ENCODE measurements at regions not wholly inside any gene's neighbourhood (a gene's known extent, or its start where the extent isn't known, plus 50 kb on each side); places are given as distances from the start of the nearest gene placed in this dataset.

- SMC1A ChIA-PET (ENCODE audit: uncharacterized antibody, unreplicated experiment): interaction anchor here (0.6 to 2.5 kb wide), 16 partner anchors 14 to 1308 kb away, joined by 3 to 14 read pairs (median 4); no protein-coding TSS in a partner anchor
- WGBS (ENCODE audit: insufficient coverage, insufficient replicate concordance, low lambda C conversion rate, missing lambda C conversion rate): 0% methylated on average over 3 of the region's 3 CpGs
- RAD21 ChIA-PET (ENCODE audit: unreplicated experiment): interaction anchor here (0.5 to 1.5 kb wide), 9 partner anchors 12 to 1130 kb away, joined by 3 to 5 read pairs (median 3); no protein-coding TSS in a partner anchor
- no peaks in the 10 kb centered on the region for H3K79me2 ChIP-seq (ENCODE audit: control insufficient read depth, insufficient read depth, low read length)
- in situ Hi-C loops (cut with MboI) (no loop called here), intact Hi-C loops (cut with micrococcal nuclease; ENCODE audit: unreplicated experiment) (loop anchor here (10.0 kb wide), 2 partner anchors 1120 to 1380 kb away; no protein-coding TSS in a partner anchor)
- CTCF ChIA-PET: interaction anchor here (0.9 to 1.0 kb wide), 2 partner anchors 25 to 30 kb away, joined by 3 read pairs; no protein-coding TSS in a partner anchor
- POLR2A ChIA-PET: interaction anchor here (1.2 kb wide), 1 partner anchor 1181 kb away, joined by 3 read pairs; no protein-coding TSS in a partner anchor
- peak overlapping the region; percentile 62 for H3K4me2 ChIP-seq (ENCODE audit: control insufficient read depth, insufficient read depth)
- FAIRE-seq: no peak
- H3K9me3 ChIP-seq (replicated peaks; ENCODE audit: control insufficient read depth, insufficient read depth, low read length): no peaks in the 10 kb centered on the region; the same call in 1 of the 3 replicates
- no peaks in the 10 kb centered on the region for H4K20me1 ChIP-seq (ENCODE audit: control insufficient read depth, insufficient read depth)
- peak overlapping the region; percentile 68; the same call in 1 of the 2 replicates for H3K27ac ChIP-seq (ENCODE audit: control insufficient read depth, insufficient read depth)
- ATAC-seq: peak; percentile 68
- no TSS peak for BruUV-seq (replicated peaks)
- no peaks in the 10 kb centered on the region for H3K27me3 ChIP-seq (replicated peaks in 1 of 2; ENCODE audit: control insufficient read depth in 2 of 2, insufficient read depth in 2 of 2, low read length in 1 of 2)
- peak; percentile 37 for DNase-seq (ENCODE audit: low read depth, low spot score)
- H3K4me1 ChIP-seq (ENCODE audit: control insufficient read depth, insufficient read depth, low read length): peaks cover 13% of the 10 kb centered on the region
- no peak overlapping the region for H3K9ac ChIP-seq (ENCODE audit: control insufficient read depth, insufficient read depth, low read length)
- H2AFZ ChIP-seq (ENCODE audit: control insufficient read depth, low read depth, low read length): peak overlapping the region; percentile 52
- no peaks in the 10 kb centered on the region for H3K36me3 ChIP-seq (ENCODE audit: control insufficient read depth in 2 of 2, insufficient read depth in 2 of 2, low read length in 1 of 2)
- H3K4me3 ChIP-seq: no peak overlapping the region
- TF ChIP-seq ZSCAN29 (IDR thresholded peaks at IDR 0.05) (no peak), CBFB (IDR thresholded peaks at IDR 0.05; ENCODE audit: low read depth) (no peak), PRDM15 (CRISPR knock-in tag; IDR thresholded peaks at IDR 0.05) (no peak), MLLT1 (IDR thresholded peaks at IDR 0.05) (no peak), ESRRA (IDR thresholded peaks at IDR 0.05; ENCODE audit: low read length) (no peak), SREBF2 (IDR thresholded peaks at IDR 0.05; ENCODE audit: low read length) (no peak), POLR2AphosphoS5 (IDR thresholded peaks at IDR 0.05; ENCODE audit: low read length) (no peak), JUNB (IDR thresholded peaks at IDR 0.05) (peak; percentile 64), TCF7 (IDR thresholded peaks at IDR 0.05; ENCODE audit: borderline replicate concordance) (0 out of 2 replicates have a peak, but pooled peaks have one; percentile 22), EZH2 (IDR thresholded peaks at IDR 0.05; ENCODE audit: borderline replicate concordance, control insufficient read depth, low read depth, low read length) (no peak), EP300 (IDR thresholded peaks at IDR 0.05; ENCODE audit: borderline replicate concordance in 1 of 2, control insufficient read depth in 1 of 2, low read depth in 2 of 2, low read length in 2 of 2) (peak; percentile 31 to 38; a peak in 1 of 4 replicates), BCL11A (IDR thresholded peaks at IDR 0.05; ENCODE audit: low read depth, low read length) (peak; percentile 38; the same call in 1 of the 2 replicates), MAX (IDR thresholded peaks at IDR 0.05; ENCODE audit: low read depth, low read length) (no peak), YY1 (IDR thresholded peaks at IDR 0.05; ENCODE audit: low read depth, low read length) (no peak), BRCA1 (IDR thresholded peaks at IDR 0.05; ENCODE audit: low read depth, low read length) (no peak), ZNF24 (IDR thresholded peaks at IDR 0.05) (no peak)
These were observed 372.1 kb upstream of the HS3ST5 start for GRCh38 chr6:114714836-114715507.
